ENCODE measurements at regions not wholly inside any gene's neighbourhood (a gene's known extent, or its start where the extent isn't known, plus 50 kb on each side); places are given as distances from the start of the nearest gene placed in this dataset.

DNA sequence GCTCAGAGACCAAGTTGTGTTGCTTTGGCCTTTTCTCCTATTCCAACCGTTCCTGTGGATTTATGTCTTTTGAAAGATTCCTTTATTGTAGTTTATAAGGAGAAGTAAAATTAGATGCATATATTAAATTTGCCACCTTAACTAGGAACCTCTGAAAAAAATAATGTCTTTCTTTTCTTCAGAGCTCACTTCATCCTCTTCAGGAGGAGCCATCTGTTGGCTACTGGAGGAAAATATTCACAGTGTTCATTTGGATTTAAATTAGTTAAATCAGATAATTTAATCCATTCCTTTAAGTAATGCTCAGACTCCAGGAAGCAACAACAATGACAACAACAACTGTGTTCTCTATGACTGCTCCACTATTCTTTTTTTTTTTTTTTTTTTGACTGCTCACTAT lies 164.0 kb downstream of the FASLG start:
- TF ChIP-seq, protein P1, sequence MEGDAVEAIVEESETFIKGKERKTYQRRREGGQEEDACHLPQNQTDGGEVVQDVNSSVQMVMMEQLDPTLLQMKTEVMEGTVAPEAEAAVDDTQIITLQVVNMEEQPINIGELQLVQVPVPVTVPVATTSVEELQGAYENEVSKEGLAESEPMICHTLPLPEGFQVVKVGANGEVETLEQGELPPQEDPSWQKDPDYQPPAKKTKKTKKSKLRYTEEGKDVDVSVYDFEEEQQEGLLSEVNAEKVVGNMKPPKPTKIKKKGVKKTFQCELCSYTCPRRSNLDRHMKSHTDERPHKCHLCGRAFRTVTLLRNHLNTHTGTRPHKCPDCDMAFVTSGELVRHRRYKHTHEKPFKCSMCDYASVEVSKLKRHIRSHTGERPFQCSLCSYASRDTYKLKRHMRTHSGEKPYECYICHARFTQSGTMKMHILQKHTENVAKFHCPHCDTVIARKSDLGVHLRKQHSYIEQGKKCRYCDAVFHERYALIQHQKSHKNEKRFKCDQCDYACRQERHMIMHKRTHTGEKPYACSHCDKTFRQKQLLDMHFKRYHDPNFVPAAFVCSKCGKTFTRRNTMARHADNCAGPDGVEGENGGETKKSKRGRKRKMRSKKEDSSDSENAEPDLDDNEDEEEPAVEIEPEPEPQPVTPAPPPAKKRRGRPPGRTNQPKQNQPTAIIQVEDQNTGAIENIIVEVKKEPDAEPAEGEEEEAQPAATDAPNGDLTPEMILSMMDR (IDR thresholded peaks at IDR 0.05; ENCODE audit: low read depth, low read length): no peak
- no peak overlapping the region for H3K4me3 ChIP-seq (ENCODE audit: low read depth, low read length)
- H3K9me3 ChIP-seq (ENCODE audit: control insufficient read depth, insufficient read depth, low read length): no peaks in the 10 kb centered on the region
- H3K27me3 ChIP-seq (ENCODE audit: control insufficient read depth, insufficient read depth, low read length): no peaks in the 10 kb centered on the region
- DNase-seq (ENCODE audit: low read depth, low spot score): no peak
- no peak overlapping the region for H3K27ac ChIP-seq (ENCODE audit: low read depth, low read length)
- CTCF ChIA-PET: interaction anchor here (0.7 to 2.2 kb wide), 4 partner anchors 44 to 380 kb away, joined by 3 to 11 read pairs (median 4); no protein-coding TSS in a partner anchor
- POLR2A ChIA-PET: no interaction called here

DNA sequence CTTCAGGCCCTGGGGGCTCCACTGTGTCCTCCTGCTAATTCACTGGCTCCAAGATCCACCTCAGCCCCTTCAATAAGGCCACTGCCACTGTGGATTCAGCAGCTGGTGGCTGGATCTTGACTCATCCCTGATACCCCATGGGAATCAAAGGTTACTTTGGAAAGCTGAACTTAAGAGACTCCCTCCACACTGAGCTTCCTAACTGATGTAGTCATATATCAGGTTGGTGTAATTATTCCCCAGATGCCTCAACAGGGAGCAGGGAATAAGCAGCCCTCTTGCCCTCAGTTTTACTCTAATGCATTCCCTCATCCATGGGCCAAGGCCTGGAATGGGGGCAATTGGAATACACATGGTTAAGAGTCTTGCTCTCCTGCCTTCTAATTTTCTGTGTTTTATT lies 164.6 kb downstream of the FASLG start:
- Histone ChIP-seq H3K27ac (ENCODE audit: low read depth, low read length) (no peak overlapping the region), H3K9me3 (ENCODE audit: control insufficient read depth, insufficient read depth, low read length) (no peaks in the 10 kb centered on the region), H3K27me3 (ENCODE audit: control insufficient read depth, insufficient read depth, low read length) (no peaks in the 10 kb centered on the region), H3K4me3 (ENCODE audit: low read depth, low read length) (no peak overlapping the region)
- ChIA-PET CTCF (interaction anchor here (0.8 to 2.2 kb wide), 3 partner anchors 44 to 379 kb away, joined by 3 to 11 read pairs (median 4); no protein-coding TSS in a partner anchor), POLR2A (no interaction called here)
- TF ChIP-seq, protein P1 (IDR thresholded peaks at IDR 0.05; ENCODE audit: low read depth, low read length): no peak
- DNase-seq (ENCODE audit: low read depth, low spot score): no peak

DNA sequence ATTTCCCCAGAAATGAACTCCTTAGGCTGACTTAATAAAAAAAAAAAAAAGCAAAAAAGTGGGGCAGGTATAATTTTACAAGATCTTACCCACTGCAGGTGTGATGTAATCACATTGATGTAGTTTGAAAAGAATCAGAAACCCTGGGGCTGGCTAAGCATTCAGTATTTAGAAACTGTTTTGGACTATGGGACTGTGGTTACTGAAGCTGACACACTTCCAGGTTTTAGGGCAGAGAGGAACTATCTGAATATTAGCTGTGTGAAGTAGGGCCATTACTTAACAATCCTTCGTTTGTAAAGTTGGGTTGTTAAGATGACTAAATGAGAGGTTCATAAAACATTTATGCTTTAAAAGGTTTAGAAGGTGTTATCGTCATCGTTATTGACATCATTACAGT lies 165.3 kb downstream of the FASLG start:
- TF ChIP-seq, protein P1 (IDR thresholded peaks at IDR 0.05; ENCODE audit: low read depth, low read length): no peak
- Histone ChIP-seq H3K4me3 (ENCODE audit: low read depth, low read length) (no peak overlapping the region), H3K27ac (ENCODE audit: low read depth, low read length) (no peak overlapping the region), H3K27me3 (ENCODE audit: control insufficient read depth, insufficient read depth, low read length) (no peaks in the 10 kb centered on the region), H3K9me3 (ENCODE audit: control insufficient read depth, insufficient read depth, low read length) (no peaks in the 10 kb centered on the region)
- ChIA-PET CTCF (interaction anchor here (1.4 to 4.9 kb wide), 3 partner anchors 105 to 379 kb away, joined by 3 to 154 read pairs (median 11); no protein-coding TSS in a partner anchor), POLR2A (interaction anchor here (1.0 kb wide), 1 partner anchor 78 kb away, joined by 3 read pairs; no protein-coding TSS in a partner anchor)
- no peak for DNase-seq (ENCODE audit: low read depth, low spot score)

- ChIA-PET POLR2A (interaction anchor here (0.6 to 1.7 kb wide), 6 partner anchors 79 to 427 kb away, joined by 3 to 10 read pairs (median 4); no protein-coding TSS in a partner anchor), CTCF (interaction anchor here (0.6 to 4.9 kb wide), 35 partner anchors 9 to 1466 kb away, joined by 3 to 154 read pairs (median 4); no protein-coding TSS in a partner anchor)
- H3K9me3 ChIP-seq (ENCODE audit: control insufficient read depth, insufficient read depth, low read length): no peaks in the 10 kb centered on the region
- DNase-seq (ENCODE audit: low read depth, low spot score): peak; percentile 80
- TF ChIP-seq, protein P1 (IDR thresholded peaks at IDR 0.05; ENCODE audit: low read depth, low read length): peak; percentile 72
- H3K27ac ChIP-seq (ENCODE audit: low read depth, low read length): peak overlapping the region; percentile 59
- no peaks in the 10 kb centered on the region for H3K27me3 ChIP-seq (ENCODE audit: control insufficient read depth, insufficient read depth, low read length)
- H3K4me3 ChIP-seq (ENCODE audit: low read depth, low read length): no peak overlapping the region
Measured at GRCh38 chr1:172826096-172826741, 167.3 kb downstream of the FASLG start.

- TF ChIP-seq, protein P1 (IDR thresholded peaks at IDR 0.05; ENCODE audit: low read depth, low read length): no peak
- CTCF ChIA-PET: interaction anchor here (0.6 to 4.9 kb wide), 11 partner anchors 8 to 468 kb away, joined by 3 to 154 read pairs (median 7); no protein-coding TSS in a partner anchor
- Histone ChIP-seq H3K4me3 (ENCODE audit: low read depth, low read length) (no peak overlapping the region), H3K27me3 (ENCODE audit: control insufficient read depth, insufficient read depth, low read length) (no peaks in the 10 kb centered on the region), H3K9me3 (ENCODE audit: control insufficient read depth, insufficient read depth, low read length) (no peaks in the 10 kb centered on the region), H3K27ac (ENCODE audit: low read depth, low read length) (no peak overlapping the region)
- POLR2A ChIA-PET: no interaction called here
- no peak for DNase-seq (ENCODE audit: low read depth, low spot score)
Measured at GRCh38 chr1:172827301-172827700, 168.4 kb downstream of the FASLG start.
